Transverse colon (tissue), 4 donors: ENCODE measurements at regions not wholly inside any gene's neighbourhood (a gene's known extent, or its start where the extent isn't known, plus 50 kb on each side); places are given as distances from the start of the nearest gene placed in this dataset.

ENCODE experiments used
- DNase-seq: peaks from one replicate; pipeline ENCODE4 v3.0.0-alpha.2; 2019
- H3K27ac ChIP-seq, 4 donors: fragments of 200-600 bp; sonication (generic); 2 replicates each; pipeline ENCODE4 v1.5.1; 2016 to 2018; ENCODE audit warnings: inconsistent platforms in 4 of 4
- H3K27me3 ChIP-seq: fragments of 200-600 bp; sonication (generic); 2 replicates; pipeline ENCODE4 v1.5.1; 2017; ENCODE audit warnings: inconsistent platforms
- H3K36me3 ChIP-seq, 4 donors: fragments of 200-600 bp; sonication (generic); 2 replicates each; pipeline ENCODE4 v1.5.1; 2017 to 2019; ENCODE audit warnings: inconsistent platforms in 4 of 4
- H3K4me1 ChIP-seq, 4 donors: fragments of 200-600 bp; sonication (generic); 2 replicates each; pipeline ENCODE4 v1.5.1; 2017 to 2020; ENCODE audit warnings: inconsistent platforms in 4 of 4
- H3K4me3 ChIP-seq, 4 donors: fragments of 200-600 bp; sonication (generic); 1 replicate in 1 of 4; 2 replicates in 3 of 4; pipeline versions ENCODE4 v1.5.1 to v1.6.1; 2017 to 2019; ENCODE audit warnings: inconsistent platforms in 4 of 4
- H3K9me3 ChIP-seq, 2 donors: fragments of 200-600 bp; sonication (generic); 2 replicates each; pipeline ENCODE4 v1.5.1; 2017 to 2019; ENCODE audit warnings: inconsistent platforms in 2 of 2
- CTCF ChIP-seq, 5 experiments: fragments of 200-600 bp in 3 of 5; fragments of 450-650 bp in 2 of 5; sonication (generic) in 3 of 5; IDR thresholded peaks; 1 replicate in 2 of 5; 2 replicates in 3 of 5; pipeline ENCODE4 v1.5.1; 2016 to 2017; ENCODE audit warnings: antibody characterized with exemption in 5 of 5, inconsistent platforms in 3 of 5, mild to moderate bottlenecking in 2 of 5, moderate library complexity in 1 of 5
- EP300 ChIP-seq: sonication (generic); formaldehyde crosslinking; IDR thresholded peaks from one replicate; pipeline ENCODE4 v1.6.1; 2017; ENCODE audit warnings: antibody characterized with exemption, low read depth
- POLR2A ChIP-seq: fragments of 450-650 bp; IDR thresholded peaks from one replicate; pipeline ENCODE4 v1.6.1; 2016; ENCODE audit warnings: antibody characterized with exemption, mild to moderate bottlenecking, moderate library complexity
- POLR2AphosphoS5 ChIP-seq, 3 donors: sonication (generic); formaldehyde crosslinking; IDR thresholded peaks; one replicate each; pipeline ENCODE4 v1.6.1; 2016; ENCODE audit warnings: antibody characterized with exemption in 3 of 3
- WGBS, 2 donors: methylation state at CpG; one replicate each; pipeline ENCODE4 v1.1.5; 2018; ENCODE audit warnings: low coverage in 1 of 2; 5-methylcytosine and 5-hydroxymethylcytosine counted together
- in situ Hi-C, 4 donors: fragments of 200-750 bp; cut with MboI; loops; one replicate each; pipeline versions ENCODE4 v1.15.0 to v1.15.1; 2017; ENCODE audit warnings: low sequenced_read_pairs in 3 of 4, low pct_ligation_motif_present in 1 of 4, low pct_unique_long_range_greater_than_20kb in 1 of 4
- intact Hi-C: fragments of 100-400 bp; cut with DNase I; formaldehyde crosslinking; loops from one replicate; pipeline ENCODE4 v1.15.1; 2023; ENCODE audit warnings: low total_unique reads

- Histone ChIP-seq H3K4me1 (no peaks in the 10 kb centered on the region), H3K36me3 (no peaks in the 10 kb centered on the region), H3K9me3 (no peaks in the 10 kb centered on the region), H3K27me3 (no peaks in the 10 kb centered on the region), H3K4me3 (no peak overlapping the region), H3K27ac (no peak overlapping the region)
- in situ Hi-C loops (no loop called here), intact Hi-C loops (no loop called here)
- DNase-seq: no peak
- TF ChIP-seq POLR2AphosphoS5 (IDR thresholded peaks at IDR 0.05) (no peak), EP300 (no peak), CTCF (IDR thresholded peaks at IDR 0.05) (no peak), POLR2A (no peak)
These were observed 113.9 kb upstream of the IMMP2L start for GRCh38 chr7:111676167-111676566.

DNA sequence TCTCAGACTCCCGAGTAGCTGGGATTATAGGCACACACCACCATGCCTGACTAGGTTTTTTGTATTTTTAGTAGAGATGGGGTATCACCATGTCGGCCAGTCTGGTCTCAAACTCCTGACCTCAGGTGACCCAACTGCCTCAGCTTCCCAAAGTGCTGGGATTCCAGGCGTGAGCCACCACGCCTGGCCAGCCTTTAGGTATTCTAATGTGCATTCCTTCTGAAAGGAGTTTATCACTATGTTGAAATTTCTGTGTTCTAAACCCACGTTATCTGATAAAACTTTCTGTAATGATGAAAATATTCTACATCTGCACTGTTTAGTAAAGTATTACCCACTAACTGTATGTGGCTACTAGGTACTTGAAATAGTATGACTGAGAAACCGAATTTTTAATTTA lies 110.6 kb upstream of the IMMP2L start:
- Histone ChIP-seq H3K27ac (no peak overlapping the region), H3K4me3 (no peak overlapping the region), H3K9me3 (no peaks in the 10 kb centered on the region), H3K27me3 (no peaks in the 10 kb centered on the region), H3K4me1 (no peaks in the 10 kb centered on the region), H3K36me3 (no peaks in the 10 kb centered on the region)
- 59 to 79% methylated on average over 2 to 6 of the region's 6 CpGs for WGBS, 2 donors
- DNase-seq: no peak
- TF ChIP-seq EP300: no peak
- intact Hi-C loops (no loop called here), in situ Hi-C loops (no loop called here)

GRCh38 chr7:111671927-111672326 lies 109.6 kb upstream of the IMMP2L start:
- no peak for DNase-seq
- no peak overlapping the region for H3K27ac ChIP-seq
- intact Hi-C loops: no loop called here
- no peaks in the 10 kb centered on the region for H3K9me3 ChIP-seq
- H3K4me1 ChIP-seq: no peaks in the 10 kb centered on the region
- TF ChIP-seq POLR2AphosphoS5 (IDR thresholded peaks at IDR 0.05) (no peak), EP300 (no peak), CTCF (IDR thresholded peaks at IDR 0.05) (no peak), POLR2A (no peak)
- no peak overlapping the region for H3K4me3 ChIP-seq
- in situ Hi-C loops: no loop called here
- H3K27me3 ChIP-seq: no peaks in the 10 kb centered on the region
- H3K36me3 ChIP-seq: no peaks in the 10 kb centered on the region
- WGBS, 2 donors: 70 to 78% methylated on average over 2 of the region's 2 CpGs

DNA sequence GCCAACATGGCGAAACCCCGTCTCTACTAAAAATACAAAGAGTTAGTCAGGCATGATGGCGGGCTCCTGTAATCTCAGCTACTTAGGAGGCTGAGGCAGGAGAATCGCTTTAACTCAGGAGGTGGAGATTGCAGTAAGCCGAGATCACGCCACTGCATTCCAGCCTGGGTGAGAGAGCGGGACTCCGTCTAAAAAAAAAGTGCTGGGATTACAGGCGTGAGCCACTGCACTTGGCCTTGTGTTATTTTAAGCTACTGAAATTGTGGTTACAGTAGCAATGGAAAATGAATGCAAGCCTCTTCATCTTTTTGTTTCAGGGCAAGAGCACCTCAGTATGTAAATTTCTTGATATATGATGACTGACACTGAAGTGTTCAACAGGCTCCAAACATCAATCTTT lies 106.4 kb upstream of the IMMP2L start:
- DNase-seq: no peak
- TF ChIP-seq CTCF (IDR thresholded peaks at IDR 0.05) (no peak), POLR2A (no peak), EP300 (no peak), POLR2AphosphoS5 (IDR thresholded peaks at IDR 0.05) (no peak)
- no peaks in the 10 kb centered on the region for H3K4me1 ChIP-seq
- in situ Hi-C loops (no loop called here), intact Hi-C loops (no loop called here)
- no peaks in the 10 kb centered on the region for H3K27me3 ChIP-seq
- WGBS, 2 donors: 94% methylated on average over 9 of the region's 9 CpGs; no CpG with 5 or more reads in 1 of the 2 donors
- no peak overlapping the region for H3K4me3 ChIP-seq
- H3K27ac ChIP-seq: no peak overlapping the region
- no peaks in the 10 kb centered on the region for H3K9me3 ChIP-seq
- no peaks in the 10 kb centered on the region for H3K36me3 ChIP-seq

DNA sequence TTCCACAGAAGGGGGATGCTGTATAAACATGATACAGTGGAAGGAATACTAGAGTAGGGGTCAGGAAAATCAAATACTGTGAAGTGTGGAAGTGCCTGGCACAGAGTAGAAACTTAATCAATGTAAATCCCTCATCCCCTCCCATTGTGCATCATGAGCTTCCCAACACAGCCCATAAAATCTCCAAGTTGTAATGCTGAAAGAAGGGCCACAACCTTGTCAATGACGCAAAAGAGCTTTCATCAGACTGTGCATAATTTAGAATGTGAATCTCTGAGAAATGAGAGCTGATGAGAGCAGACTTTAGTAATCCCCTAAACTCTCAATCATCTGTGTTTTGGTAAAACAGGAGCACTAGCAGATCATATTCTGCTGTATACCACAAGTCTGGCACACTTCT lies 105.2 kb upstream of the IMMP2L start:
- no peak for DNase-seq
- H3K9me3 ChIP-seq: no peaks in the 10 kb centered on the region
- no peaks in the 10 kb centered on the region for H3K4me1 ChIP-seq
- in situ Hi-C loops (no loop called here), intact Hi-C loops (no loop called here)
- 92 to 93% methylated on average over 1 of the region's 1 CpG for WGBS, 2 donors
- no peak overlapping the region for H3K4me3 ChIP-seq
- no peaks in the 10 kb centered on the region for H3K36me3 ChIP-seq
- H3K27me3 ChIP-seq: no peaks in the 10 kb centered on the region
- TF ChIP-seq EP300 (no peak), CTCF (IDR thresholded peaks at IDR 0.05) (no peak), POLR2A (no peak), POLR2AphosphoS5 (IDR thresholded peaks at IDR 0.05) (no peak)
- H3K27ac ChIP-seq: no peak overlapping the region
